ENCODE measurements at regions not wholly inside any gene's neighbourhood (a gene's known extent, or its start where the extent isn't known, plus 50 kb on each side); places are given as distances from the start of the nearest gene placed in this dataset. TPM values are rescaled to one million over a fixed set of nuclear protein-coding genes. Genes with fewer than 3 reads are reported as not detected.

DNA sequence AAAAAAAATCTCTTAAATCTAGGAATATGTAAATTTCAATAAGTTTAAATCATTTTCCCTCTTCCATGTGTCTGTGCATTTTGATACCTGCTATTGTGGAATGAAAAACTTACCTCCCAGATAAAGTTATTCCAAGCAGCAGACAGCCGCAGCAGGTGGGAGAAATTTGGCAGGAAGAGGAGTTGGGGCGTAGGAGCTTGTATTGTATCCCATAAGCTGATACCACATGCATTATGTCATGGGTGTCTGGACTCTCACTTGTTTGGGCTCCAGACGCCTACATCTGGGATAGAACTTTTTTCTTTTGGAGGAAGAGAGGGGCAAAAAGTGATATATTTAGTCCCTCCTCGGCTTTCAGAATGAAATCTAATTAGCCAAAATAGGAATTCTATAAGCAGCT is 59.3 kb upstream of the TCF4 start:
- Histone ChIP-seq H3K27me3 (no peaks in the 10 kb centered on the region), H3K27ac (no peak overlapping the region), H3K4me1 (ENCODE audit: insufficient read depth) (no peaks in the 10 kb centered on the region), H3K4me3 (no peak overlapping the region), H3K36me3 (no peaks in the 10 kb centered on the region), H3K9me3 (no peaks in the 10 kb centered on the region)
- DNase-seq = no peak
- intact Hi-C loops (cut with DNase I) = no loop called here
- TF ChIP-seq, protein P1, sequence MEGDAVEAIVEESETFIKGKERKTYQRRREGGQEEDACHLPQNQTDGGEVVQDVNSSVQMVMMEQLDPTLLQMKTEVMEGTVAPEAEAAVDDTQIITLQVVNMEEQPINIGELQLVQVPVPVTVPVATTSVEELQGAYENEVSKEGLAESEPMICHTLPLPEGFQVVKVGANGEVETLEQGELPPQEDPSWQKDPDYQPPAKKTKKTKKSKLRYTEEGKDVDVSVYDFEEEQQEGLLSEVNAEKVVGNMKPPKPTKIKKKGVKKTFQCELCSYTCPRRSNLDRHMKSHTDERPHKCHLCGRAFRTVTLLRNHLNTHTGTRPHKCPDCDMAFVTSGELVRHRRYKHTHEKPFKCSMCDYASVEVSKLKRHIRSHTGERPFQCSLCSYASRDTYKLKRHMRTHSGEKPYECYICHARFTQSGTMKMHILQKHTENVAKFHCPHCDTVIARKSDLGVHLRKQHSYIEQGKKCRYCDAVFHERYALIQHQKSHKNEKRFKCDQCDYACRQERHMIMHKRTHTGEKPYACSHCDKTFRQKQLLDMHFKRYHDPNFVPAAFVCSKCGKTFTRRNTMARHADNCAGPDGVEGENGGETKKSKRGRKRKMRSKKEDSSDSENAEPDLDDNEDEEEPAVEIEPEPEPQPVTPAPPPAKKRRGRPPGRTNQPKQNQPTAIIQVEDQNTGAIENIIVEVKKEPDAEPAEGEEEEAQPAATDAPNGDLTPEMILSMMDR (IDR thresholded peaks at IDR 0.05) = no peak
- TF ChIP-seq POLR2A (IDR thresholded peaks at IDR 0.05) (no peak), EP300 (IDR thresholded peaks at IDR 0.05) (no peak)
- WGBS, 3 donors = 7 to 20% (median 15%) methylated on average over 4 of the region's 4 CpGs

DNA sequence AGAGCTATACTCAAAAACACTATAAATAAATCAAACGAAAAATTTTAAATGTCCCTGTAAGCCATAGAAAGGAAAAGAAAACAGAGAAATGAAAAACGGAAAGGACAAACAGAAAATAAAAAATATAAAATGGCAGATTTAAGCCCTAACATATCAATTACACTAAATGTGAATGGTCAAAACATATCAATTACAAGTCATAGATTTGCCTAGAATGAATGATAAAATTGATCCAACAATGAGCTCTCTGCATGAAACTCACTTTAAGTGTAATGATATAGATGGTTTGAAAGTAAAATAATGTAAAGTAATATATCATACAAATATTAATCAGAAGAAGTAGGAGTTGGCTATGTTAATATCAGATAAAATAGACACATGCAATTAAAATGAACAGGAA is 54.2 kb upstream of the TCF4 start:
- Histone ChIP-seq H3K9me3 (no peaks in the 10 kb centered on the region), H3K4me3 (no peak overlapping the region), H3K27me3 (no peaks in the 10 kb centered on the region), H3K27ac (no peak overlapping the region), H3K36me3 (no peaks in the 10 kb centered on the region), H3K4me1 (ENCODE audit: insufficient read depth) (no peaks in the 10 kb centered on the region)
- TF ChIP-seq EP300 (IDR thresholded peaks at IDR 0.05) (no peak), POLR2A (IDR thresholded peaks at IDR 0.05) (no peak)
- TF ChIP-seq, protein P1 (IDR thresholded peaks at IDR 0.05) = no peak
- 45 to 49% (median 49%) methylated on average over 2 of the region's 2 CpGs for WGBS, 3 donors
- no peak for DNase-seq
- intact Hi-C loops (cut with DNase I) = no loop called here

DNA sequence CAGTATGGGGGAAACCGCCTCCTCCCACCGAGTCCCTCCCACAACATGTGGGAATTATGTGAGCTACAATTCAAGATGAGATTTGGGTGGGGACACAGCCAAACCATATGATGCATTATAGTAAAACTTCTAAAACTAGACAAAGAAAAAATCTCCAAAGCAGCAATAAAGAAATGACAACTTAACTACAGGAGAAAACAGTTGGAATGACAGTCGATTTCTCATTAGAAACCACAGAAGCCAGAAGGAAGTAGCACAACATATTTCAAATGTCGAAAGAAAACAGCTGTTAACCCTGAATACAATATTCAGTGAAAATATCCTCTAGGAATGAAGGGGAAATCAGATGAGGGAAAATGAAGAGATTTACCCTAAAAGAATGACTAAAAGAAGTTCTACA is 53.5 kb upstream of the TCF4 start:
- H3K27me3 ChIP-seq = no peaks in the 10 kb centered on the region
- TF ChIP-seq, protein P1 (IDR thresholded peaks at IDR 0.05) = no peak
- TF ChIP-seq POLR2A (IDR thresholded peaks at IDR 0.05) = no peak
- TF ChIP-seq EP300 (IDR thresholded peaks at IDR 0.05) = no peak
- no peak for DNase-seq
- 85 to 91% (median 89%) methylated on average over 4 of the region's 4 CpGs for WGBS, 3 donors
- H3K9me3 ChIP-seq = no peaks in the 10 kb centered on the region
- no peak overlapping the region for H3K4me3 ChIP-seq
- intact Hi-C loops (cut with DNase I) = no loop called here
- no peaks in the 10 kb centered on the region for H3K4me1 ChIP-seq (ENCODE audit: insufficient read depth)
- H3K27ac ChIP-seq = no peak overlapping the region
- no peaks in the 10 kb centered on the region for H3K36me3 ChIP-seq

Small RNAs in the stretch of these regions (small RNA-seq; reads per million reads assigned to genes)
- not detected for gene RF00045

Data from ovary (tissue), 7 donors.